Stimulated activated CD4-positive, alpha-beta T cell treated with anti-CD3 and anti-CD28 coated beads, Interleukin-15, amount 100 ng/mL, for 1 hour (primary cell): ENCODE measurements at regions not wholly inside any gene's neighbourhood (a gene's known extent, or its start where the extent isn't known, plus 50 kb on each side); places are given as distances from the start of the nearest gene placed in this dataset.

Source experiments
- DNase-seq, 2 donors: peaks; one replicate each; pipeline ENCODE4 v3.0.0-alpha.2; 2020; ENCODE audit warnings: low read depth in 1 of 2, low spot score in 1 of 2

DNA sequence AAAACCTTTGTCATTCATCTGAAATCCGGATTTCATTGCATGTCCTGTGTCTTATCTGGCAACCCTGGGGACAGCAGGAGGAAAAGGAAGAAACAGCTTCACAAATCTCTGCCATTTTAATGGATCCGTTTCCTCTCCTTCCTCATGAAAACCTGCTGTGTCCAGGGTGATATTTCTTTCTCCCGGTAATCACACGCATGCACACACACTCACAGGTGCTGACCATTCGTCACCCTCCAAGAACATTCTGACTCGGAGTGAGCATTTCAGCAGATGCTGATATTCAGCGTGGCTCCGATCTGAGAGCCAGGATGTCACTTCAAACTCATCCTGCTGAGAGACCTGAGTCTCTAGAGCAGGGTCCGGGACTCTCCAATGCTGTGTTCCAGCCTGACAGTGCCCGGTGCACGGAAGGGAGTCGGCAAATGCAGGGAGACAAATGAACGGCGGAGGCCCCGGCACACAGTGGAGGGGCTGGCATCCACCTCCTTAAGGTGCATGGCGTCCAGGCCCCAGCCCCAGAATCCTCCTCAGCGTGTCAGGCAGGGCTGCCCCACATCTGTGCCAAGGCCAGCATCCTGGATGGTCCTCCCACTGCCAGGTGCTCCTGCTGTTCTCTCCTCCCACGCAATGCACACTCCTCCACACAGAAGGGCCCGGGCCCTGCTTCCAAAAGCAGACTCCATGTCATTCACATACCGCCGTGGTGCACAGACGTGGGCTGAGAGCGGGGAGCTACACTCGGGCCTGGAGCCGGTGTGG is 70.7 kb downstream of the RBFOX3 start:
- DNase-seq = no peak

- DNase-seq = no peak
Measured at GRCh38 chr17:79538291-79538690, 72.6 kb downstream of the RBFOX3 start.

- no peak for DNase-seq
Measured at GRCh38 chr17:79537686-79538085, 73.2 kb downstream of the RBFOX3 start.

DNA sequence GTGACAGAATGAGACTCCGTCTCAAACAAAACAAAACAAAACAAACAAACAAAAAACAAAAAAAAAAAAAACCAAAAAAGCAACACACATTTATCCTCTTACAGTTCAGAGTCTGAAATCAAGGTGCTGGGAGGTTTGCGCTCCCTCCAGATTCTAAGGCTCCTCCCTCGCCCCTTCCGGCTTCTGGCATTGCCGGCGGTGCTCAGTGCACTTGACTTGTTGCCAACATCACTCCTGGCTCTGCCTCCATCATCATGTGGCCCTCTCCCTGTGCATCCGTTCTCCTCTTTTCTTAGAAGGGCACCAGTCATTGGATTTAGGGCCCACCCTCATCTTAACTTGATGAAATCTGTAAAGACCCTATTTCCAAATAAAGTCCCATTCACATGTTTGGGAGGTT is 73.8 kb downstream of the RBFOX3 start:
- no peak for DNase-seq

DNA sequence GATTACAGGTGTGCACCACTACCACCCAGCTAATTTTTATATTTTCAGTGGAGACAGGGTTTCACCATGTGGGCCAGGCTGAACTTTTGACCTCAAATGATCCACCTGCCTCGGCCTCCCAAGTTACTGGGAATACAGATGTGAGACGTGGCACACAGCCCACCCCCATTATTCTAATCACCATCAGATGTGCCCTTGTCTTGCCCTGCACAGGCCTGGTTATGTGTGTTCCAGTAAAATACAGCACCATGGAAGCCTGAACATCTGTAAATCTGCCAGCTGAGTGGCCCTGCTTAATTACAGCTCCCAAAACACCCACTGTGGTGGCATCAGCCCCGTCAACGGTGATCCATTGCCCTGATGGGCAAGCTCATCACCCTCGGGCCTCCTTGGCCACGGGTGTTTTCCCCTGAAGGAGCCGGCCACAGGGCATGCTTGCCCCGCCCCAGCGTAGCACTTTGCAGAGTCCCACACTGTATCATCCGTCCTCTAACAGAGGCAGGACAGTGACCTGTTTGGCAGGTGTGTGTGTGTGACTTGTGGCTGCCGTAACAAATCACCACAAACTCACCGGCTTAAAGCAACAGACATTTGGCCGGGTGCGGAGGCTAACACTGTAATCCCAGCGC is 74.5 kb downstream of the RBFOX3 start:
- DNase-seq = no peak

DNA sequence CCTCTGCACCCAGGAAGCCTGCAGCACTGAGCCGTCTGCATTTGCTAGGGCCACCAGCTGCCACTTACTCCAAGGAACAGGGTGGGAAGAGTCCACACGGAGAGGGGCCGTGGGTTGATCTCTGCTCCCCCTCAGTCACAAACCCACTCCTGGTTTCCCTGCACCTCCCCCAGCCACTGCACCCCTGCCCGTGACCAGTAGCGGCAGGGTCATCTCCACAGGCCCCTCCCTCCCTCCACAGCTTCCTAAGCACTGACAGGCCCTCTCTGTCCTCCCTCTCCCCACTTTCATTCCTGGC is 75.2 kb downstream of the RBFOX3 start:
- no peak for DNase-seq

DNA sequence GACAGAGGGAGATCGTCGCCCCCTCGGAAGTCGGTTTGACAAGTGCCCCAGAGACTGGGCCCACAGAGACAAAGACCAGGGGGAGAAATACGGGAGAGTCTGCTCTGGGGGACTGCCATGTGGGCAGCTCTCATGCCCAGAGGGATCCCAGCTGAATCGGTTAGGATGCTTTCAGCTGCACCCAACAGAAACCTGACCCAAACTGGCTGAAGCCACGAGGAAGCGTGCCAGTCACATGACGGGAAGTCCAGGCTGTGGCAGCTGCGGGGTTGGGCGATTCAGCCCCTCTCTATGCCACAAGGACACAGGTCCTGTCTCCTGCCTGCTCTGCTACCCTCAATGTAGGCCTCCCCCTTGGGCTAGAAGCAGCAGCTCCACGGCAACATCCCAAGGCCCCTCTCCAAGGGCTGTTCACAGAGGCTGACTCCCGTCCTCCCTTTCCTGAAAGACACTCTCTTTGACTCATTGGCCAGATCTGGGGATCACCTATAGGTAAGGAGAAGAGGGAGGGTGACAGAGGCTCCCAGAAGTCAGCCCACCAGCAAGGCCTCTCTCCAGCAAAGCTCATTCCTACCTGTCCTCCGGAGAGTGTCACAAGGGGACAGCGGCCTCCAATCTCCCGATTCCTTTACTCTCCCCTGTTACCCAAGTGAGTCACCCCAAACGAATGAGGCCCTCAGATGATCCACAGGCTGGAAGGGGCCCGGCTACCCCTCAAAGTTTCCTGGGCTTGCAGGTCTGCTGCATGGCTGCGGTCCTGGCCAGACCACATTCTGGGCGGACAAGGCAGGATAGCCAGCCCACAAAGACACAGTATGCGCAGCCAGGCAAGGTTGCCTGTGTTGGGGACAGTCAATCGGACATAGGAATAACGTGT is 75.8 kb downstream of the RBFOX3 start:
- no peak for DNase-seq

DNA sequence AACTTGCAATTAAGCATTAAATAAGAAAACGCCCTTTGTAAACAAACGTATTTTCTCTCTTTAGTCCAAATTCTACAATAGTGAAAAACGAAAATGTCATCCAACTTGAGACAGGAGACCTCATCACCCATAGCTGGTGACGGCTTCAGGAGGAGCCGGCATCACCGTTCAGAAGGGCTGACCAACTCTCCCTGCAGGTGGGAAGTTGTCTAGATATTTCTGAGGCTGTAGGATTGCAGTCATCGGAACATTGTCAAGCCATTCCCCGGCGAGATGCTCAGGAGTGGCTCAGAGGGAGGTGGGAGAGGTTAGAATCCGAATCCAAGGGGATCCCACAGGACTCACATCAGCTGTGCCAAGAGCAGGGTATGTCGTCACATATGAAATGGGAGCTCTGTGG is 76.7 kb downstream of the RBFOX3 start:
- DNase-seq = no peak

DNA sequence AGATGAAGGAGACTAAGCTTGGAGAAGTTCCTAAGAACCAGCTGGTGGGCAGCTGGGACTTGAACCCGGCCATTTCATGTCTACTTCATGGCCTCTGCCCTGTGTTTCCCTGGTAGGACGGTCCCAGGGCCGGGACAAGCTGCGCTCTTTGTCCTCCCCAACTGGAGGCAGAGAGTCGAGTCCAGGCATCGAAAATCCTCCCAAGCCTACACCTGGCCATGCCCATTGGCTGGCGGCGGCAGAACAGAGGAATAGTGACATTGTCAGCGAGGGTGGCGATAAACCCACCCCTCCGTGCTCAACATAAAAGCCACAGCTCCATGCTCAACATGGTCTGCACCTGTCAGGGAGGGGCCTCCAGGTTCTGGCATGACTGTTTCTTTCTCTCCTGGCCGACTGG is 77.7 kb downstream of the RBFOX3 start:
- no peak for DNase-seq

DNA sequence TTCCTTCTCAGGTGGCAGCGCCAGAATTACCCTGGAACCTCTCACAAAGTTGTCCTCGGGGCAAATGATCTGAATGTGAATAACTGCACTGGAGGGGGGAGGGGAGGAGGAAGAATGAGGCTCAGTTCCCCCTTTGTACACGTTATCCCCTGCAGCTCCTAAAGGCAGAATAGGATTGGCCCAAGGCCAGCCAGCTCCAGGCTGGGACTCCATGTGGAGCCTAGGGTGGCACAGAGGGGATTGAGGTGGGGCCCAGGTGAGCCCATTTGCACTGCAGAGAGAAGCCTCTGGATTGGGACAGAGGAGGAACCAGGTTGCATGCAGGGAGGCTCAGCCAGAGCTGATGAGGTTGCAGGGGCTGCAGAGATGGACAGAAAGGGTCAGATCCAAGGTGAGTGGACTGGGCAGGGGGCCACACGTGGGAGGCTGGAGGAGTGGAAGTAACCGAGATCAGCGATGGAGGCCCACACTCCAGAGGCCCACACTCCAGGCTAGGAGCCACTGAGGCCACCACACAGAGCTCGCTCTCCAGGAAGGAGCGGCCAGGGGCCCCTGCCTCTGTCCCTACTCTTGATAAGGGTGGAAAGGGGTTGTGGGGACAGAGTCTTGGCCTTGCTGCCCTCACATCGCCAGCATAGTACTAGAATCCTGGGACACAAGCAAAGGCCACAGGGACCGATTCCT is 78.6 kb downstream of the RBFOX3 start:
- no peak for DNase-seq

DNA sequence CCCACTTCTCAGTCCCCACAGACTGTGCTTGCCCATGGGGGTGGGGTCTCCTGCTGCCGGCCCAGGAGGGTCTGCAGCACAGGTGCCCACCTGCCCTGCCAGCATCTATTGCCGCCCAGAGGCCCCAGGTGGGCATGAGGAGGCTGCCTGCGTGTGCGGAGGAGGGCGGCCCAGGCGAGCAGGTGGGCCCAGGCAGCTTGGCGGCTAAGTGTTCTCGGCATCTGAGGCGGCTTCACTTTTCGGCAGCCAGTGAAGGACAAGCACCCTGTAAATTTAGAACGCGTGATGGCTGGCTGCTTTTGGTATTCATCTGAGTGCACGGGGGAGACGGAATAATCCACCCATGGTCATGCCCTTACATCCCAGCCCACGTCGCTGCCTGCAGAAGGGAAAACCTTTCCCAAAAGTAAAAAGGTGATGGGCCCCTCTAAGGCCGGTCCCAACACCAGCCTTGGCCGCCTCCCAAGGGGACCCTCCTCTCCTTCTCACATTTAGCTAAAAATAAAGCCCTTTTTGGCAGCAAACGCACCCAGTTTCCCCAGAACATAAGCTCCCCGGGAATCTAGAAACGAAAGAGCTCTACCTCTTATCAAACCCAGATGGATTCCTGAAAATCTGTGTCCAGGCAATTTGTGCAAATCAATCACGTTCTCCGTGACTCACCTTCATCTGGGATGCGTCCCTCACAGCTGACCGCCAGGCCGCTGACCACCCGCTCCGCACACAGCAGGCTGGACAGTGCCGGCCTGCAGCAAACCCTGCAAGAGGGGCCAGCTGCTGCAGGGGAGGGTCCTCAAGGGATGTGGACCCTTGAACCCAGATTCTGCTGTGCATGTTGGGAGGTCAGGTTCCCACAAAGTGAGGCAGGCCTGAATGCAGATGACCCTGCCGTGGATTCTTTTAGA is 79.4 kb downstream of the RBFOX3 start:
- no peak for DNase-seq

GRCh38 chr17:79530361-79531105 is 80.3 kb downstream of the RBFOX3 start:
- DNase-seq = no peak

GRCh38 chr17:79529661-79530081 is 81.2 kb downstream of the RBFOX3 start:
- no peak for DNase-seq

GRCh38 chr17:79528592-79529125 is 82.2 kb downstream of the RBFOX3 start:
- no peak for DNase-seq

DNA sequence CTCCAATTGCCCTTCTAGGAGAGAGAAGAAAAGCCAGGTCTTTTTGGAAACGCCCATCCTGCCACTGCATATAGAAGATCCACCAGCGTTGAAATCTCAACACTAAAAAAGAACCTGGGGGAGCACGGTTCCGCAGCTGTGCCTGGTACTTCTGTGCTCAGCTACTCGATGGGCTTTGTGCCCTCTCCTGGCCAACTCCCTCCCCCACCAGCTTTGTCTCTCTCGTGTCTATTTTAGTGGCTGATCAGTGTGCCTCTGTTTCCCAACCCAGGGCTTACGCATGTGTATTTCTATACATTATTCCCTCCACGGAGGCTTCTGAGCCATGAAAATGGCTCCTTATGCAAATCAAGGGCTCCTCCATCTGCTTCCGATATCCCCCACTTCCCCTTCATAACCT is 83.5 kb downstream of the RBFOX3 start:
- DNase-seq = no peak

DNA sequence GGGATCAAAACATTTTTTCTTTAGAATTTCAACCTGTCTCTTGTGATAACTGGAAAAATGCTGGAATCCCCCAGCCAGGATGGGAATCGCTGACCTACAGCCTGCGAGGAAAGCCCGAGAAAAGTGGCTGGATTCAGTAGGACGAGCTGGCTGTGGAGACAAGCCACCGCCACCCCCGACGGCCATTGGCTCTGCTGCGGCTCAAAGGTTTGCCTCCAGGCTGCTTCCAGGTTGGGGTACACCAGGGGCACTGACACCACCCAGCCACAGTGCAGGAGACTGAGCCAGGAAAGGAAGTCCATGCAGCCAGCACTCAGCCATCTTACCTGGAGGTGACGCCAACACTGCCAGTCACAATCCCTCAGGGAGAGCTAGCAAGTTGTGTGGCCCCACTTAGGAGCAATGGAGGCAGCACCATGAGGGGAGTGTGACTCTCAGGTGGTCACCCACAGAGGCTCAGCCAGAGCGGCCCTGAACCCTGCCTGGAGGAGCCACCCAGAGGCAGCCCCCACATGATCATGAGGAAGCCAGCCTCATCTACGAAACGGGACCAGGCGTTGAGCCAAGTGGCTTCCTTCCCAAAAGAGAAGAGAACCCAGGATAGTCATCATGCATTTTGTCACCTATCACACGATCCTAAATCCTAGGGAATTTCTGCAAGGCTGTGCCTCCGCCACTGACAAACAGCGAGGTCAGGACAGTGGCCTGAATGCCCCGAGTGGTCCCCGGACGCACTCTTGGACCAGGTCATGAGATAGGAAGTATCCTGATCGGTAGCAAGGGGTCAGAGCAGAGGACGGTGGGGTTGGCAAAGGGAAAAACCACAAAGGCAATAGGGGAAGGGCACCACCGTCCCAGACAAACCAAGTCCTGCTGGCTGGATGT is 84.8 kb downstream of the RBFOX3 start:
- no peak for DNase-seq

DNA sequence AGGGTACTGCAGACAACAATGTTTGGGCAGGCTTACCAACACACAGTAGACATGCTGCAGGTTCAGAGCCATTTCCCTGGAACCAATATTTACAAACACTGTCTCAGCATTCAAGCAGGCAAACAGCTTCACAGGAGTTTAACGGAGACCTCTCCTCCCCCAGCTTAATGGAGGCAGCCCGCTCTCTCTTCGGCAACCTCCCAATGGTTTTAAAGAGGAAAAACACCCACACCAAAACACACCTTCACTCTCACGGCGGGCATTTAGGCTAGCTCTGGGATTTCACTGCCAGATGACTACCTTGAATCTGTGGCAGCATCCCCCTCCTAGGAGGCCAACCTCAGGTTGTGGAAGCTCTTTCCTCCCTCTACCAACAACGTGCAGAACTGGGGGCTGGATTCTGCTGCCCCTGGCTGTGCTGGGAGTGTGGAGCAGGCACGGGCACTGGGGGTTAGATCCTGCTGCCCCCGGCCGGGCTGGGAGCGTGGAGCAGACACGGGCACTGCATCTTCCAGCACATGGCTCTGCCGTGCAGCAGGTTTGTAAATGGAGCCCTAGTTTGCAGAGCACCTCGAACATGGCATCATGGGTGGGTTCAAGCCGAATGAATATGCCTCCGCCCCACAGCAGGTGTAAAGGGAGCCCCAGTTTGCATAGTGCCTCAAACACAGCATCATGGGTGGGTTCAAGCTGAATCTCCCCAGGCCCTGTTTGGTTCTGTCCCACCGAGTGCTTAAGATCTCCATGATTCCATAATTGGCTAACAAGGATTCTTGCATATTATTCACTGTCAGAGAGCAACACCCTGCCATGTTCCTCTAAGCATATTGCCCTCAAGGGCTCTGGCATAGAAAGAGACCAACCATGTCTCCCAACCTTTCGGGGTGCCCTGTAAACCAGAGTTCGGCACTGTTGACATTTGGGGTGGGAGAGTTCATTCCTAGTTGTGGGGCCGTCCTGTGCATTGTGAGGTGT is 86.4 kb downstream of the RBFOX3 start:
- no peak for DNase-seq
